GM19452 (cell line): ENCODE measurements at regions not wholly inside any gene's neighbourhood (a gene's known extent, or its start where the extent isn't known, plus 50 kb on each side); places are given as distances from the start of the nearest gene placed in this dataset.

Source experiments
- ATAC-seq: cut with Tn5 transposase; IDR thresholded peaks from one replicate; pipeline ENCODE4 v1.9.1; 2021; ENCODE audit not compliant: unreplicated experiment

- ATAC-seq: no peak
These were observed 256.4 kb upstream of the SOX21 start for GRCh38 chr13:94968757-94969086.

DNA sequence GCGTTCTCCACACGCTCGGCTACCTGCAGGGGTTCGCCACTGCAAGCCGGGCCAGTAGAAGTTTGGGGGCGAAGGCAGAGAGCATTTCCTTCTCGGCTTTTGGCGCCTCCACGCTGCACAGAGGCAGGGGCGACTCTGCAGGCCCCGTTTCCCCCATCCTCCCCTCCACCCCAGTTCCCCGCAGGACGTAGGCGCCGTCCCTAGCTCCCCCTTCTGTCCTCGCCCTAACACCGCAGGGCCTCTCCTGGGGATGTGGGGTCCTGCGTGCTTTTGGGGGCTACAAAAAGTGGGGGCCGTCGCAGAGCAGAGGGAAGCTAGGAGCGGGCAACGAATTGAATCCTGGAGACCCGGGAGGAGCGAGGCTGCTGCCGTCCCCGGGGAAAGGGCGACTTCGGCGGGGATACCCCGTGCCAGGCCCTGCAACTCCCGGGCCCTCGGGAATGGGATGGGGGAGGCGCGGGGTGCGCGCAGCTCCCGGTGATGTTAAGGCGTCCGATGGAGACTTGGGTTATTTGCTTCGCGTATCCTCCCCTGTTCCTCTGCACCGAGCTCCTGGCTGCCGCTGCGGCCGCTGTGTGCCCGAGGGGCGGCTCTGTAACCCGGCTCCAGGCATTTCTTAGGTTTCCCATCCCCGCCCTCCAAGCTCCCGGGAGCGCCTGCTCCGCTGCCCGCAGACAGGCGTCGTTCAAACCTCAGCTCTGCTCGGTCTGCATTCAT lies 255.9 kb upstream of the SOX21 start:
- no peak for ATAC-seq

DNA sequence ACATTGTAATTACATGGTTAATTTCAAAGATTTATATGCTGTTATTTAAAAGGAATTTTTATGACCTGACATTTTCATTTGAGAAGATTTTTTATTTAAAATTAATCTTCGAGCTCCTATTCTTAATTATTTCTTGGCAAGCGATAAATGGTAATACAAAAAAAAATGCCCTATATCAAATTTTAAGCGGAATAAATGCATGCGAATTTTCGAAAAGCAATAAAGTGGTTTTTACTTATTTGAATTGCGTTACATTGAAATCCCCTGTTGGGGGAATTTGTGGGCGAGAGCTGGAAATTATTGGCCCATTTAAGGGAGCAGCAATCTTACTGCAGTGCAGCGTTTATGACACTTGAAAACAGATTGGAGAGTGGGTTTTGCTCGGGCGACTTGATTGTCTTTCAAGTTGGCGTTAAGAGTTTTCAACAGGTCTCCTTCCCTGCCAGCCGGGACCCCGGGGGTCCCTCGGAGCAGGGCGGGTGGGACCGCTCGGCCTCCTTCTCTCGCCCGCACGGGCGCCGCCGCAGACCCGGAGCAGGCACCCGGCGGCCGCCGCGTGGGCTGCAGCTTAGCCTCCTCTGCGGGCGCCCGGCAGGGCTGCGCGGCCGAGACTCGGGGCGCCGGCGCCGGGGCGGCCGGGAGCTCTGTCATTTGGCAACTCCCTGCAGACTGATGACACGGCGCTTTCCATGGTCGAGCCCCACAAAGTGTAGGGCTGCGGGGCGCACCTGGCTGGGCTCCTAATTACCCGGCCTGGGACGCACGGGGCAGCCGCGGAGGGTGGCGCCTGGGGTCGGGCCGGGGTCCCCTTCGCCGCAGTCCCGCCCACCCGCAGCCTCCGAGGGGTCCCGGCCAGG lies 255.1 kb upstream of the SOX21 start:
- no peak for ATAC-seq

DNA sequence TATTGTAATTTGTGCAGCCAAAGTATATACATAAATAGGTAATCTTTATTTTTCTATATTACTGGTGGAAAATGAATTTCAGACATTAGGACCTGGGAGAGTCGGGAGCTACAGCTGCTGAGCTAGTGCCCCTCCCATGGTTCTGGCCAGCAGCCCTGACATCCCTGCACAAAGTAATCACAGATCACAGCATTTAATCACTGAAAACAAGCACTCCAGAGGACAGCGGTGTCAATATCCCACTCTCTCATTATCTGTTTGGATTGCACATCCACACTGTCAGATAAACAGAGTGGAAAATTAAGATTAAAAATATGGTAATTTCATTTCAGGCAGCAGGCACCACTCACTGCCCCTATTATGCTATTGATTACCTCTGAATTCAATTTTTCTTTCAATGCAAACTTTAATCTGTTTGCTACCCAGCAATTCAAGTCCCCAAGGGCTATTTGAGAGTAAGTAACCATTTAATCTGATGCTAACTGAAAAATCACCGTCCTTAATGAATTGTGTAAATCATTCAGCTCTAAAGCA lies 254.1 kb upstream of the SOX21 start:
- ATAC-seq: no peak

- no peak for ATAC-seq
These were observed 247.3 kb upstream of the SOX21 start for GRCh38 chr13:94959626-94960025.

DNA sequence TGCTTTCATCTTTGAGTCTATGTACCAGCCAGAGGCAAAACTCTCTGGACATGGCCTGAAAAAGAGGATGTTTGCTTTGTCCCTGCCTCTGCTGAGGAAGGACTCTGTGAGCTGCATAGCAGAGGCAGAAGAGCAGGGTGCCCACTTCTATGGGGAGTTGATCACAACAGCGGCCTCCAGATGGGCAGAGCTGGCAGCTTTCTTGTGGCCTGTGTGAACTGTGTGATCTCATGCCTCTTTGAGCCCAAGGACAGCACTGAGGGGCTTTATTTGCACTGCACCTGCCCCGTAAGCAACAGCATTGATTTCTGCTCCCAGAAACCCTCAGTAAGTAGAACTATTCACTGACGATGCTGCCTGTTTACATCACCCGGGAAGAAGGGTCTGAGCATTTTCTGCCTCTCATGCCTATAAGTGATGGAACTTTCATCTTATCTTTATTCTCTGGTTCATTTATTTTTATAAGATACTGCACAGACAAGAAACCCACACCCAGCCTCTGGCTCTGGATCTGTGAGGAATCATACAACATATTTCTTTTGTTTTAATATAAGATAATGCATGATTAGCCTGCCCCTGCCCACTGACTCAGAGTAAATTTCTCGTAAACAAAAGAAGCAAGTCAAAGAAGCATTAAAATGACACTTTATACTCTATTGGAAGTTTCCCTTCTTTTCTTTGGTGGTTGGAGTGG lies 244.2 kb upstream of the SOX21 start:
- ATAC-seq: no peak

DNA sequence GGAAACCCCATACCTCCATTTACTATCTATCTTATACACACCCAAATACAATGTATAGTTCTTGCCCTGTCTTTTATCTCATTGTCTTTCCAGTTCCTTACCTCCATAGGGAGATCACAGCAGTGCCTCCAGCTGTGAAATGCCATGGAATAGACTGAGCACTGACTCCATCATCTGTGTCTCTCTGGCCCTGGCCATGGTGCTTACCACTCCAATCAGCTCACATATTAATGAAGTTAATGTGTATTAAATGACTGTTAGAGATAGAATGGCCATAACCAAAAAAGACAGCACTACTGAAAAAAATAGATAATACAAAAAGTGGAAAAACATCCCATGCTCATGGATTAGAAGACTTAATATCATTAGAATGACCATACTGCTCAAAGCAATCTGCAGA lies 240.4 kb upstream of the SOX21 start:
- ATAC-seq: no peak

- ATAC-seq: no peak
These were observed 238.0 kb upstream of the SOX21 start for GRCh38 chr13:94950303-94950702.

DNA sequence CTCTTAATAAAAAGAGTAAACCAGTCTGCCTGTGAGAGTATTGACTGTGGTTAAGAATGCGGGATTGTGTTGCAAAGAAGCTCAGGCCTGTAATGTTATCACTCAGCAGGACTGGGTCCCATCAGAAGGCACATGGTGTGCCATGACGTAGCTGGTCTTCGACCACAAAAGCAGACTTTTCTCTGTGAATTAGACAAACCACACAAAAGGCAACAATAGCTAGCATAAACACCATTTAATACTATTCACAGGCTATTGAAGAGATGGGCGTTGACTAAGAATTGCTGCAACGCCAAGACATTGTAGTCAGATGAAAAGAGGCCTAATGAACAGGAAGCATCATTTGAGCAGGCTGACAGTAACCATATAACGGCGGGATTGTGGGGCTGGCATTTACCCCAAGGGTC lies 235.6 kb upstream of the SOX21 start:
- no peak for ATAC-seq

DNA sequence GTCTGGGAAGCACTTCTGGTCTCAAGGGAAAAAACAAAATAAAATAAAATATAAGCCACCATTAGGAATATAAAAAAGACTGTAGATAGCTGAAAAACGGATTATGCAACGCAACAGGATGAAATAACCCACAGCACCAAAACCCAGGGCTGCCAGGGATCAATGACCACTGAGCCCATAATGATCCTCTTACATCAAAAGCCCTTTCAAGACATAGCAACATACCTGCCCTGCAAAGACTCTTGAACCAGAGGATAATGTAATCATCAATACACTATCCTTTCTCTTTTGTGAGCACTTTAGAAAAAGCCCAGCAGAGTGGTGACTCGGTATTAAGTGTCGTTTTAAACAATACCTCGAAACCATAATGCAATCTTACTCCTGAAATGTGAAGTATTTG lies 235.0 kb upstream of the SOX21 start:
- ATAC-seq: no peak

DNA sequence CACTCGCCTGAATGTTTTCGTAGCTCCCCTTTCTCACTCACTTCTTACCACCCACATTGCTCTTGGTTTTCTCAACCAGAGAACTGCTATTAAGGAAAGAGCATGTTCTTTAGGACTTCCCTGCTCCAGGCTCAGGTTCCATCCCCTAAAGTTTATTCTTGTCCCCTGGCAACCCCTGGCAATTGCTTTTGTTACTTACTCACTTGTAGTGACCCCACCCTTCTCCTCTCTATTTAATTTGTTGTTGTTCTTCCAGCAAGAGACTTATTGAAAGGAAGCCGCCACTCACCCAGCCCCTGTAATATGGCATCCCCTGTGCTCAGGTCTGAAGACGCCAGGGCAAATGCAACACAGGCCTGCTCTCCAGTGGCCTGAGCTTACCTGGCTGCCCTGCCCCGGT lies 233.7 kb upstream of the SOX21 start:
- no peak for ATAC-seq

DNA sequence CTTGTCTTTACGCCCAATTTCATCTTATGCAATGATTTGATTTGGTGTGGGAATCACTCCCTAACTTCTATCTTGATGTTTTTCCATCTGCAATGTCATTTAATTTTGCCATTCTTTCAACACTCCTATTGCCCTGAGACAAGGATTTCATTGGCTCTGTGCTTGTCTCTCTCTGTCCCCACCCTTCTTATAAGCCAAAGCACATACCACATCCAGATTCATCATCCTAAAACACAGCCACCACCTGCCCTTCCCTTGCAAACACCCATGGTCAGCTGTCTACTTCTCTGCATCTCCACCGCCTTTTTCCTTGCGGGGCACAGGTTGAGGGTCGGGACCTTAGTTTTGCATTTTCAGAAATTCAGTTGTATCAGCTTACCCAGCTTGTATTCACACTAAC lies 225.8 kb upstream of the SOX21 start:
- no peak for ATAC-seq

DNA sequence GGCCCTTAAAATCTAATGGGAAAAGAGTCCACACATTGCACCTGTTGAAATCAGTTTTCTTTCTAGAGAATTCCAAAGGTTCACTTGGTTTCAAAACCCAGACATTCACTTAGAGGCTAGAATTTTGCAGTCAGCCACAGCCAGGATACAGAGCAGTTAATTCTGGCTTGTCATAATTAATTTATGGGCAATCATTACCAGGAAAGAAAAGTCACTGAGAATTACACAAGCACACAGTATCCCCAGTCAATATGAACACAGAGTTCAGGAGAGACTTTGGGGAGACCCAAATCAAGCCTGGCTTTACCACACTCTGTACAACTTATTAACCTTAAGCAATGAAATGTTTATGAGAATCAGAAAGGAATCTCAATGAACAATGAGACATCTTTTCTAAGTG lies 224.3 kb upstream of the SOX21 start:
- ATAC-seq: no peak

- no peak for ATAC-seq
These were observed 221.6 kb upstream of the SOX21 start for GRCh38 chr13:94933936-94934335.

- no peak for ATAC-seq
These were observed 220.9 kb upstream of the SOX21 start for GRCh38 chr13:94933230-94933751.

GRCh38 chr13:94928127-94928775 lies 215.9 kb upstream of the SOX21 start:
- no peak for ATAC-seq

- ATAC-seq: no peak
These were observed 212.9 kb upstream of the SOX21 start for GRCh38 chr13:94925263-94925662.

GRCh38 chr13:94921181-94921580 lies 208.8 kb upstream of the SOX21 start:
- no peak for ATAC-seq

- ATAC-seq: no peak
These were observed 208.2 kb upstream of the SOX21 start for GRCh38 chr13:94920578-94920977.

DNA sequence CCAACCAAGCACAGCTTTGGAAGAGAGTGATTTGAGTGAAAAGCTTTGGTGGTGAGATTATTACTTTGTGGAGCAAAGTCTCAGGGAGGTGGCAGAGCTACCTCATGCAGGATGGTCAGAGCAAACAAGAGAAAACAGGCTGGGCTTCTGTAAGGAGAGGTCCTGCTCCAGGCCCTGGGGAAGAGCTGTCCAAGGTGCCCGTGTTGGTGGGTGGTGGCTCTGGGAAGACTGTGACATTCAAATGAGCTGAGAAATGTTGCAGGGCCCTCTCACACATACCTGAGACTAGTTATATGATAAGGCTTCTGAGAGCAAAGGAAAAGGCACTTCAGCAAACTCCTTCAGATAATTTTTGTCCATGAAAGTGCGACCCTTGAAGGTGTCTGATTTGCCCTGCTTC lies 205.5 kb upstream of the SOX21 start:
- no peak for ATAC-seq

DNA sequence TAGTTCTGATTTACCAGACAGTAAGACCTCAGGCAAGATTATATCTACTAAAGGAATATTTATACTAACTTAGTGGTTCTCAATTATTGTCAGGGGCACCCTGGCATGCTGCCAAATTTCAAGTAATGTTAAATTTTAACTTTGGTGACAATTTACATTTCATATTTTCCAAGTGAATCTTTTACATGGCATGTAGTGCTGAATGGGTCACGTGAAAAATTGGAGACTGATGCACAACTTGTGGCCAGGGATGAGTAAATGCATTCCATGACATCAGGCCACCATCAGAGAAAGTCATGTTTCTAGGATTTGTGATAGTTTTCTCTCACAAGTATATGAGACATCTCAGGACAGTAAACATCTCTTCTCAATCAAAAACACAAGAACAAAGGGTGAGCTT lies 202.6 kb upstream of the SOX21 start:
- ATAC-seq: no peak
